GM18873 (cell line): ENCODE measurements at regions not wholly inside any gene's neighbourhood (a gene's known extent, or its start where the extent isn't known, plus 50 kb on each side); places are given as distances from the start of the nearest gene placed in this dataset.

Experiments used
- ATAC-seq: cut with Tn5 transposase; IDR thresholded peaks from one replicate; pipeline ENCODE4 v1.9.1; 2021; ENCODE audit warnings: mild to moderate bottlenecking, moderate library complexity, moderate number of reproducible peaks; ENCODE audit not compliant: unreplicated experiment, low FRiP score

GRCh38 chr15:95644100-95644875, 686.2 kb upstream of the NR2F2 start:
- no peak for ATAC-seq

DNA sequence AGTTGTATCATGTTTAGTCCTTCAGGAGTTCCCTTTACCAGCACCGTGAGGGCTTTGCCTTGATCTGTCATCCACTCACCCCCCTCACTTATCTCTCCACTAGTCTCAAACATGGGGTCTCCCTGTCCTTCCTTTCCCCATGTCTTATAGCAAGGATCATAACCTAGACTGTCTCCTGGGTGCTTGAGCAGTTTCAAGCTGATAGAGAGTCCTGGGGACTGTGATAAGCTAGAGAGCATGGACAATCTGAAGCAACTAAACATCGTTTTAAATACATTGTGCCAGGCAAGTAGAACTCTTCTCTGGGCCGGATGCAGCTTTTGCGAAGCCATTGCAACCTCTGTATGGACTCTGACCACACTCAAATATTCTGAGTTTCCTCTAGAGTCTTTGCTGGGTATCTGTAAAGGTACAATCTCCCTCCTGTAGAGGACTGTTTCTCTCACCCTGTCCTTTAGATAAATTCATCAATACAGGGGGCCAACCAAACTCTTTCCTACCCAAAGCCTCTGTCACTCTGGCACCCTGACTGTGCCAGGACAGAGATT, 684.6 kb upstream of the NR2F2 start:
- no peak for ATAC-seq

GRCh38 chr15:95646484-95647273, 683.8 kb upstream of the NR2F2 start:
- ATAC-seq = no peak

DNA sequence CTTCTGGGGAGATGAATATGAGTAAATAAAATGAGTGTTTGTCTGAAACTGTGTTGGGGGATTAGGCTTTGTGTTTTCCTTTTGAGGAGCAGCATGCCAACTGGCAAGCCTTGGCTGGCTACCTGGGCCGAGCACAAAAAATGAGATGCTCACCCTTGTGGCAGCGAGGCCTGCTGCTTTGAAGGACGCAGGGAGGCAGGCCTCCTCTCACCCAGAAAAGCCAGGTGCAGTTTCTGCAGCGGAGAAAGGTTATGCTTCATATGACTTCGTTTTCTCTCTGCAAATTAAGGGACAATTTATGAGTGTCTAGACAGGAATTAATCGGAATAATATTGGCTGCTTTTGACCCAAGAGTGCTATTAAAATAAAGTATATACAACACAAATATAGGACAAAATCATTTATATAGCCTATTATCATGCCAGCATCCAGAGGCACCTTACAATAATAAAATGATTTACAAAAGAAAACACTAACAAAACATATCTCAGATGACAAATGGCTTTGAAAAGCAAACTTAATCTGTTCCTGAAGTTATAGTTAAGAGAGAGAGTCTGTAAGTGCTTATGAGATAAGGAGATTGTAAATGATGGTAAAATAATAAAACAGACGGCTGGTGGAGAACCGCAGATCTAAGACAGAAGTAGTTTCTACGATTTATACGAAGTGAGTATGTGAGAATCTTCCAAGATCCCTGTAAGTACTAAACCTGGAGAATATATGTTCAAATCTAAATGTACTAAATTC, 682.8 kb upstream of the NR2F2 start:
- ATAC-seq = no peak

DNA sequence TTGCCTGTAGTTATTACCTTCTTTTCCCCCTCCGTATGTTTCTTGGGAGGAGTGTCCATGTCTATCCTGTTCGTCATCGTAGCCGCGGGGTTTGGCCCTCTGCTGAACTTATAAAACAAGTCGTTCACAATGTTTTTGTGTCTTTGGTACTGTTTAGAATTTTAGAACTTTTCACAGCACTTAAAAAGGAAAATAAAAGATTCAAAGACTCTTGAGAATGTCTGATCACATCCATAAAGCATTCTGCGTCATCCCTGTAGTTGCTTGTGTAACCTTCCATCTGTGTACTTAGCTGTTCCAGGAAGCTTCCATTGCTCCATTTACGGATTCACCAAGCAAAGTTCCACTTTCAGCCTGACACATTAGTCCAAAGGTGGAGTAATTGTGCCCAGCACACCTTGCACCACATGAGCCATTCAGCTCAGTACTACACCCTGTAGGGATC, 677.1 kb upstream of the NR2F2 start:
- no peak for ATAC-seq

- ATAC-seq = no peak
Observed at GRCh38 chr15:95655089-95655607, 675.4 kb upstream of the NR2F2 start.

DNA sequence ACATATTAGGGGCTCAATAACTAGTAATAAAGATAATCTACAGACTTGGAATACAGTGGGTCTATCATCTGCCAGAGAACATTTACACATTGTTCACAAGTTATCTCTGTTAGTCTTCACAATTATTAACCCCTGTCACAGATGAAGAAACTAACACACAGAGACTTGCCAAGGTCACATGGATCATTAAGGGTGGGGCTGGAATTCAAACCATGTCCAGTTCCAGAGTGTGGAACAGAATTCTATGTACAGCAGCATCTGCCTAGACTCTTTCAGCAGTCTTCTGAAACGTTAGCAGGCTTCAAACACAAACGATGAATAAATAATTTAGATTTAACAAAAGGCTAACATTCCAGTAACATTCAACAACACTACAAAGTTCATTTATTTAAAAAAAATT, 673.9 kb upstream of the NR2F2 start:
- ATAC-seq = no peak

DNA sequence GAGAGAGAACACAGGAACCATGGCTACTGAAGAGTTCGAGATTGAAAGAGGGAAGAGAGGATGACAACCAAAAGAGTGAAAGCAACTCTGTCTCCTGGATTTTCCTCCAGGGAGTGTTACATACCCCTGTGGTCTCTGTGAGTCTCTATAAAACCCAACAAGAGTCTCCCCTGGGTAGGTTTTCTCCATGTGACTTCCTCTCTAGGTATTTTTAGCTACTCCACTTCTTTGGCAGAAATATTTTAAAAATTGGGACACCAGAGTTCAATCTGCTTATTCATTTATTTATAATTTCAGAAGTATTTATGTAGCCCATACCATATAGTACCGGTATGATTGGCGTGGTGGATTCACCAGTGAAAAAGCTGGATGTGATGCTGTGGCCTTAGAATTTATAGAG, 671.7 kb upstream of the NR2F2 start:
- no peak for ATAC-seq

- ATAC-seq = no peak
Observed at GRCh38 chr15:95659656-95660055, 670.8 kb upstream of the NR2F2 start.

DNA sequence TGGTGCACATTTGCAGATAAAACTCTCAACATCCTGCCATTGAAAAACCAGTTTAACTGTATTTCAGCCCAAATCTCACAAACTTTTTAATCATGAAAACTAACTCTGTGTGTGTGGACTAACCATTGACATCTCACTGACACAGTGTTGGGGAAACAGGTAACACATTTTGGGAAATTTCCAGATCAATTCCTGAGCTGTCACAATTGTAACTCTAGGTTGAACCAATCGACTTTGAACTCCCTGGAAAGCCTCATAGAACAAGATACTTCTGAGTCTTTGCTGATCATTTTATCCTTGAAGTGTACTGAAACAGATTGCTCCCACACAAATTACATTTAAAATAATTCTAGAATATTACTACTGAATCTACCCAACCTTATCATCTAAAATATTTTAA, 667.9 kb upstream of the NR2F2 start:
- ATAC-seq = no peak

GRCh38 chr15:95663156-95664100, 667.1 kb upstream of the NR2F2 start:
- ATAC-seq = no peak

GRCh38 chr15:95664450-95664849, 666.0 kb upstream of the NR2F2 start:
- ATAC-seq = no peak

DNA sequence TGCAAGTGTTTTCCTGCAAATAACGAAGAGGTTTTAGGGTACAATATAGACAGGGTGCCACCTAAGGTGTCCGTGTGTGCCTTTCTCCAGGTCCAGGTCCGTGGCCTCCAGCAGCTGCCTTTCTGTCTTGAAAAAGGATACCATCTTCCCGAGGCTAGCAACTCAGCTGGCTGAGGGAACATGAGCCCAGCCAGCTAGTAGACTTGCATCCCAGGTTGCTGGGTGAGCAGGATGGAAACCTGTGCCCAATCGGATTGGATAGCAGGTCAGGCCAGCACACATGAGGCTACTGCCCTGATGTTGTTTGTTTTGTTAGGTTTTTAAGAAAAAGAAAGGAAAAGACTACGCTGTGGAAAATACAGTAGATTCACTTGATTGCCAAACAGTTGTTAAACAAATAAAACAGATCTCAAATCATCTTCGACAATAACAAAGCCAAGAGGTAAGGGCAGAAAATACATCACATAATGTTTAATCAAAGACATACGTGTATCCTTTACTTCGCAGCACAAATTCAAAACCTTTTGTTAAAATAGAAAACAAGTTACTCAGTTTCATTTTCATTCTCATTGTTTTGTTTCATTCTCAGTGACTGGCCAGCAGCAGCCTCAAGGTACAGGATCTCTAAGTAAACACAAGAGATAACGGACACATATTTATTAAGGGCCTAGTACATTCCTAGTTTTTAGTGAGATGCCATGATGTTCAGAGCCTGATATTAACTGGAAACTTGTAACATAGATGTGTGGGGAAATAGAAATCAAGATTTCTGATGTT, 661.2 kb upstream of the NR2F2 start:
- no peak for ATAC-seq

DNA sequence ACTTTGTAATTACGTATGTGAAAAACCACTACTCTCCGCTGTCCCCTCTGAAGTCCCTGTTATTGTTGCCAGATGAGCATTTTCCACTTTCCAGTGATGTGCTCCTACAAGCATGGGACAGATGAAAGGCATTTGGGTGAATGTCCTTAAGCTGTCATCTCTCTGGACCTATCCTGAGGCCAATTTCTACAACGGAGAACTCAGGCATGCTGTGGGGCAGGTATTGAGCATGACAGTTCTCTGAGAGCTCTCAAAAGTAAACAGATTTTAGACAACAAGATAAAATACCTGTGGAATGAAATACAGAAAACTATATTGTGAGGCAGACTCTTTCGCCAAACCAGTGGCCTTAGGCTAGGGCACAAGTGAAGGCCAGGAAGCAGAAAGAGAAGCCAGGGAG, 656.5 kb upstream of the NR2F2 start:
- no peak for ATAC-seq

DNA sequence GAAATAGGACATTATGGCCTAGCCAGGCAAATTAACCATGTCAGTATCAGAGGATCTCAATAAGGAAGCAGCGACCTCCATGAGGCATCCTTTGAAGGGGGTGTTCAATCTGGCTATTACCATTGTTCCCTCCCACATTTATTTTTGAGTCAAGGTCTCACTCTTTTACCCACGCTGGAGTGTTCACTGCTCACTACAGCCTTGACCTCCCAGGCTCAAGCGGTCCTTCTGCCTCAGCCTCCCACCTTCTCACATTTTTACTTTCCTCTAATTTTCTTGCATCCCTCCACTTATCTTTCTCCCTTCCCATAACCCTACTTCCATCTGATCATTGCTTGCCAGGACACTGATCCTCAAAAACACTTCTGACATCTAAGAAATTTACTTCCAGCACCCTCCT, 654.0 kb upstream of the NR2F2 start:
- ATAC-seq = no peak

- ATAC-seq = no peak
Observed at GRCh38 chr15:95679847-95680582, 650.5 kb upstream of the NR2F2 start.

- ATAC-seq = no peak
Observed at GRCh38 chr15:95680728-95681127, 649.8 kb upstream of the NR2F2 start.
